CD4-positive, alpha-beta T cell treated with Interleukin-6 at 100 ng/mL for 8 hours (primary cell): ENCODE measurements at regions not wholly inside any gene's neighbourhood (a gene's known extent, or its start where the extent isn't known, plus 50 kb on each side); places are given as distances from the start of the nearest gene placed in this dataset.

ENCODE experiments used
- DNase-seq: peaks from one replicate; pipeline ENCODE4 v3.0.0-alpha.2; 2020; ENCODE audit warnings: mixed read lengths, low spot score

DNA sequence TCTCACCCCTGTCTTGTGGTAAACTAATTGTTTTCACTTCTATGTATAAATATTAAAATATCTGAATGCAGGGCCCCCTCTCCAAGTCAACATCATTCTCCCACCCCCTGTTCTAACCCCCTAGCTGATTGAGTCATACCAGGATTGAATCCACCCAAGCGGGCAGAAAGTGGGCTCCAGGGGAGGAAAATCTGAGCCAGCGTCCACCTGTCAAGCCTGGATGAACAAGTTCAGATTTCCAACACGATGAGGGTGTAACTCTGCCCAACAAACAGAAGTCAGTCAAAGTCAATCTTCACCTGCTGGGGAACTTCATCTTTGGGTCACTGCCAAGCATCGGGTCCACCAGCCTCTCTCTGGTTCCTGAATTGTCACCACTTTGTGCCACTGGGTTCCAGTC is 162.9 kb upstream of the CELF2 start:
- DNase-seq = no peak

DNA sequence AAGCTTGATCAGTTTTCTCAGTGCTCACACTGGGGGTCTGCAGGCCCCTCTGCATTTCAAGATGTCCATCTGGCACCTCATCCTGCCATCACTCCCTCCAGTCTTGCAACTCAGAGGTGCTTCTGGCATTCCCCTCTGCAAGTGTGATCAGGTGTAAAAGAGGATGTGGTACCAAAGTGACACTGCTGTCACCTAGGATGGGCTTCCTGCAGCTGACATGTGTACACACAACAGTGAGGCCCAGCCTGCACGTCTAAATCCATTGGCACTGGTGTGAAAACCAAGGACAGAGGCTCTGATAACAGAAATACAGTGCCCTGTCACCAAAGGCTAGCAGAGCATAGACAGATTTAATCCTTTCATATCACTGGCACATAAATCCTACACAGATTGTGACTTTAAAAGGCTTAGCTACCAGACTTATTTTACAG is 162.5 kb upstream of the CELF2 start:
- DNase-seq = no peak

GRCh38 chr10:10860455-10860976 is 157.2 kb upstream of the CELF2 start:
- DNase-seq = no peak

DNA sequence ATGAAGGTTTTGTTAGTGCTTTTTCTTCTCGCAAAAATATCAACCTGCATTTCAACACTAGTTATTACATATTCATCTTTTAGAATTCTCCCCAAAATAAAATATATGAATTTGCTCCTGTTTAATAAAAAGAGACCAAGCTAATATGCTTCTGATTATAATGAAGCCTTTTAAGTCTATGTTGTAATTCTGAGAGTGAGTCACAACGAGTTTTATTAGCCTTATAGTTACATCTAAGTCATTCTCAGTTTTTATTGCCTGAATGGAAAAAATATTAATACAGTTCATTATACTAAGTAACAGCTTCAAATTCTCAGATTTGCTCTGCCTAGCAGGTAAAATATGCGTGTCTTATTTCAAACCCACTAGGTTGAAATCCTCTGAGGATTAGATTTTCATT is 152.4 kb upstream of the CELF2 start:
- no peak for DNase-seq

- DNase-seq = no peak
Measured at GRCh38 chr10:10865913-10866312, 151.8 kb upstream of the CELF2 start.

- DNase-seq = no peak
Measured at GRCh38 chr10:10869592-10869991, 148.1 kb upstream of the CELF2 start.

DNA sequence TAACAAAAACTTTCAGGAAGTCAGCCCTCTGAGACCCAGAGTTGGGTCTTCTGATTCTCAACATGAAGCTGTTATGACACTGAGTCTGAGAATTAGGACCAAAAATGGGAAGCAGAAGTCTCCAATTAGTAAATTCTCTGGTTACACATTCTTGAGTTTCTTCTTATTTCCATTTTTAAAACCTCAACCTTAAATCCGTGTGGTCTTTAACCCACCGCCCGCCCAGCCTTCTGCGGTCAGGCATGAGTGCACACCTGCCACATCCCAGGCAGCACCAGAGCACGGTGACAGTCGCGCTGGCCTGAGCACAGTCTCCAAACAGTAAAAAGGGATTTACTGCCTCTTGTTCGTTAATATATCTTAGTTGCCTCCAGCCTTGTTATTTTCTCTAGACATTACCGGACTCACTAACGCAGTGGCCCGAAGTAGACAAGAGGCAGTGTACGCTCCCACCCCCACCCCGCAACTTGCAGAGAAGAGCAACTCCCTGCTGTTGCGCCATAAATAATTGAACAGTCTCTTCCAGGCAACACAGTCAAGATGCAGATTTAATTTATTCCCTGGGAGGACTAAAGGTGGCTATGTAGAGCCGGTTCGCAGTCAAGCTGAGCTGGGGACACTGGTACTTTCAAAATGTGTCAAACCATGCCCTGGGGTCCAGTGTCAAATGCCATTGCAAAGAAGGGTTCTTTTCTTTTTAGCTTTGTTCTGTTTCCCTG is 147.0 kb upstream of the CELF2 start:
- DNase-seq = no peak

- DNase-seq = no peak
Measured at GRCh38 chr10:10871352-10871751, 146.3 kb upstream of the CELF2 start.

DNA sequence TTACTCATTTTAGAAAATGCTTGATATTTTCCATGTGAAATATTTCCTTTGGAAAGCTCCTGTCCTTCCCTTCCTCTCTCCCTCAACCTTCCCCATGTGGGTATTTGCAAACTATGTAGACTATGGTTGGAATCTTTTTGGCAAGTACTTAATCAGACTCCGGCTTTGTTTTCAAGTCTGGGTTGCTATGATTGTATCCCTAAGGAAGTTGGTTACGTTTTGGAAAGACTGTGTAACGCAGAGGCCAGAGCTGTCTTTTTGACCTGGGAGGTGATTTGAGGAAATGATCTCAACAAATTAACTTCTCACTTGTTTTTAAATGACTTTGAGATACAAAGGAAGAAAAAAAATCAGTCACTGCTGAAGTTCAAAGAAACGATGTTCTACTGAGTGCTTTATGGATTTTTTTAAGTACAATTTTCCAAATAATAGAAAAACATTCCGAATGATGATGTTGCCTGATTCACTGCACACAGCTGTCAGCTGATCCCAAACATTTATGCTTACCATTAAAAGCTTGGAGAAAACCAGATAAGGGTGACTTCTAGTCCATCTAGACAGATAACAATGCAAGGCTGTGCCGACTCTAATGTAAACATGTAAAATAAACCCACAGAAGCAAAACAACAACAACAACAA is 145.5 kb upstream of the CELF2 start:
- DNase-seq = no peak

- DNase-seq = no peak
Measured at GRCh38 chr10:10872764-10873163, 144.9 kb upstream of the CELF2 start.

DNA sequence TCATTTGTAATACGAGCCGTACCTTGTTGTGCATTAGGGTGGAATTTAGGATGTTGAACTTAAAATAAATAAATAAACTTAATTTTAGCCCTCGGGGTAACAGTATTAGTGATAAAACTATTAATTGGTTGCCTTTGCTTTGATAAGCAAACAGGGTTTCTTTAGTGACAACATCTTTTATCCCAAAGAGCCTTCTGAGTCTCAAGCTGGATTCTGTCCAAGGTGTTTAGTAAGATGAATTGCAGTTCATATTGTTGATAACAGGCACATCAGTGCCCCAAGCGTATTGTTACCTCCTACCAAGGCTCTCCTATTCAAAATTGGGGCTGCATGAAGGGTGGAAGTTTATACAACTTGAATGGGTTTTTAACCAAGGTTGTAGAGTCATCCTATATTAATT is 144.4 kb upstream of the CELF2 start:
- DNase-seq = no peak

DNA sequence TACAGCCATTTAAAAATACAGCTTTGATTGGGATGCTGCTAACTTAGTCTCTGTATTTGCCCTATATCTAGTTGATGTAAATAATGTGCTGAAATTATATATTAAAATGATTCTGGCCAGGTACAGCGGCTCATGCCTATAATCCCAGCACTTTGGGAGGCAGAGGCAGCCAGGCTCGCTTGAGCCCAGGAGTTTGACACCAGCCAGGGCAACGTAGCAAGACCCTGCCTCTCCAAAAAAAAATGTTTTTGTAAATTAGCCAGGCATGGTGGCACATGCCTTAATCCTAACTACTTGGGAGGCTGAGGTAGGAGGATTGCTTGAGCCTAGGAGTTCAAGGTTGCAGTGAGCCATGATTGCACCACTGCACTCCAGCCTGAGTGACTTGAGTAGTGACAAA is 143.8 kb upstream of the CELF2 start:
- no peak for DNase-seq

DNA sequence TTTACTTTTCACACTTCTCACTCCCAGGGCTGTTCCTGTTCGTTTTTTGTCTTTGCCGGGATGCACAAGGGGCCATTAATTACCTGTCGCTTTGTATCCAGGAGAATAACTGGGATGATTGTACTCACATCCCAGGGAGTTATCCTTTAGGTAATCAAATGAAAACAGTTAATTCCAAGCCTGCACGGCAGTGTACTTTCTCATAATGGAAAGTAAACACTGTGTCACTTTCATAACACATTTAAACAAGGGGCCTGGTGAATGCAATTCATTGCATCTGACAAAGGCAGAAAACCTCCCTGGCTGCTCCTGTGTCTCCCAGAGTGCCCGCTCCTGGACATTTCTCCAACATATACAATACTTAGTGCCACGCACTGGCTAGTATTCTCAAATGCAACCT is 138.7 kb upstream of the CELF2 start:
- DNase-seq = no peak

DNA sequence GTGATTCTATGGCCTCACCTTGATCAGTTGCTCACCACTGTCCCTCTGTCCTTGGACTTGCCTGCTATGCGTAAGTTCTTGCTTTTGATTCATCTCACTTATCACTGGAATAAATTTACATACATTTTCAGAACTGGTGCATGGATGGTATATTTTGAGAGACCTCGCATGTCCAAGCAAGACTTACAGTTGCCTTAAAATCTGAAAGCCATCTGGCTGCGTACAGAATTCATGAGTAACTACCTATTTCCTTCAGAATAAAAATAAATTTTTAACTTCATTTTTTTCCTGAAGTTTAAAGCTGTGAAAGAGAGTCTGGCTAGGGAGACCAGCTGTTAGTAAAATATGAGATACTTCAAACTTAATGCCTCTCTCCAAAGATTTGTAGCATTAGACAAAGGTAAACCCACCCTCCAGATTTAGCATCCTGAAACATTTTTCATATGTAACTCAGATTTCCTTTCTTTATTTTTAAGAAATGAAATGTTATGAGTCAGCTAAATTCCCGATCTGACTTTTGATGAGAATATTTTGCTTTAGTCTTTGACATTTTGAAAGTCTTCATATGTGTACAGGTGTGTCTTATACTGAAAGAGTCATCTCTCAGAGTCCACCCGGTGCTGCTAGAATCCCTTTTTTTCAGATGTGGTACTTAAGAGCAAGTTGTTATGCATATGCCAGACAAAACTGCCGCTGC is 136.4 kb upstream of the CELF2 start:
- DNase-seq = no peak

DNA sequence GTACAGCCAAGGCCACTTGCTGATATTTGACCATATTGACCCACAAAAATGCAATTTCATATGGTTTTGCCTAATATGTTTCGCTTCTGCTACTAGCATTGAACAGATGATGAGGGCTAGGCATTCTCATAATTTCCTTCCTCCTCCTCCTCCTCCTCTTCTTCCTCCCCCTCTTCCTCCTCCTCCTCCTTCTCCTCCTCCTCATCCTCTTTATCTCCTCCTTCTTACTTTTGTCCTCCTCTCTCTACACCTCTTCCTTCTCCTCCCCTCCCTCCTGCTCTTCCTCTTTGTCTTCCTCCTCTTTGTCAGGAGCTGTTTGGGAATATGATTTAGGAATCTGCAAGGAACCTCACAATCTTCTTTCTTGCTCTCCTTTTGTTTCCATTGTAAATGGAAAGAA is 133.9 kb upstream of the CELF2 start:
- no peak for DNase-seq

DNA sequence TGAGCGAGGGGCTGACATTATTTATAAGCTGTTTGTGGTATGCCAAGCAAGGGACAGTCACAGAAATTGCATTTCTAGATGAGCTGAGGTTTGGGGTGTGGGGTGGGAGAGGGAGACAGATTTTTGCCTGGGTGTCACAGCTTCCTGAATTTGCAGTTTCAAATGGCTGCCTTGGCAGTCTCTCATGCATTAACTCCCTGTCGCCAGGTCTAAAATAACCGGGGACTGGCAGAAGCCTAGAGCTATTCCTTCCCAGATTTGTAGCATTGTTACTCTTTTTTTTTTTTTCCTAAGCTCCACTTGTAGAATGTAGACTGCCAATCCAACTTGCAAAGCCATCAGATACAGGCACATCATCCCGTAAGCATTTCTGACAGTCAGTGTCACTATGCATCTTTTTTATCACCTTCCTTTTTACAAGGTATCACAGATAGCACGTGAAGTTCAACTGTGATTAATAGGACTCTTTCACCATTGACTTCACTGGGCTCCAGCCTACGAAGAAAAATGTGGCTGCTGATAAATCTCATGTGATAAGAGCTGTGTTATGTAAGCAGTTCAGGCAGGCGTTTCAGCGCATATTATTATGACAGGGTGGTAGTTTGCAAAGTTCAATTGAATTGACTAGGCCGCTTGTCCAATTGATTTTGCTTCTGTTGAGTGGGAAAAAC is 130.7 kb upstream of the CELF2 start:
- no peak for DNase-seq

- DNase-seq = no peak
Measured at GRCh38 chr10:10891124-10892082, 126.3 kb upstream of the CELF2 start.

DNA sequence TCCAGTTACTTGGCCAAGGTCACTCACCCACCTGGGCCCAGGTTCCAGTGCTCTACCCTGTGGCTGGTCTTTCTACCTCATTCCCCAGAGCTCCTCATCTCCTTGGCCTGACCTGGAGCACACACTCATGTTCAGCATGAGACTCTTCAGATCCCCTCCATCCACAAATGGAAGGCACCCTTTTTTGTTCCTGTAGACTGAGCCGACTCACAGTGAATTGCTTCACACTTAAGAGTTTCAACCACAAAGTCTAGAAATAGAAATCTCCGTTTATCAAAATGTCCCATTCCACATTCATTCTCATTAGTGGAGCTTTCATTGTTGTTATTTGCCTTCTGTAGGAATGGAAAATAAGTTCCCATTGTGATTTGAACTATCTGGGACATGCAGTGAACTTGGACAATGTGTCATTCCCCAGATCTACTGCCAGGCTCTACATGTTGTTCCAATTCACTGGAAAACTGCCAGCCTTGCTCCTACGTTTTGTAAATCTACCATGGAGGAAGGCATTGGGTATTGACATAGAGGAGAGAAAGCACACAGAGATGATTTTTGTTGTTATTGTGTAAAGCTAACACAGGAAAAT is 125.3 kb upstream of the CELF2 start:
- no peak for DNase-seq

DNA sequence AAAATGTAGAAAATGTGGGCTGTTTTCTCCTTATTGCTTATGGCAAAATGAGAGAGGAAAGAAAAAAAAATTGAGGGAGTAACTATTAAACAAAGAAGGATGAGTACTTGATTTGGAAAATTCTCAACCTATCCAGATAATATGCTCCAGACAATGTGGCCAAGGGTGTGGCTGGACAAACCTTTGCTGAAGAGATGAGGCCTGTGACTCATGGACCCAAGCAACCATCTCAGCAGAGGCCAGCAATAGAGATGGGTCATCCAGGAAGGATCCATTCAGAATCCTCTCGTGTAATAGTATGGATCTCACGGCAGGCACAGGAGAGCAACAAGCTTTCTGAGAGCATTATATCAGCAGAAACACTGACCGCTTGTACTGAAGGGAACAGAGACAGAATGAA is 120.3 kb upstream of the CELF2 start:
- DNase-seq = no peak

- no peak for DNase-seq
Measured at GRCh38 chr10:10901906-10902305, 115.8 kb upstream of the CELF2 start.

GRCh38 chr10:10902951-10903350 is 114.7 kb upstream of the CELF2 start:
- DNase-seq = no peak
